ENCODE measurements at regions not wholly inside any gene's neighbourhood (a gene's known extent, or its start where the extent isn't known, plus 50 kb on each side); places are given as distances from the start of the nearest gene placed in this dataset.

- Histone ChIP-seq H3K79me2 (ENCODE audit: control insufficient read depth, insufficient read depth, low read length) (no peaks in the 10 kb centered on the region), H3K27ac (ENCODE audit: control insufficient read depth, insufficient read depth) (no peak overlapping the region), H3K4me1 (ENCODE audit: control insufficient read depth, insufficient read depth, low read length) (no peaks in the 10 kb centered on the region), H3K4me2 (ENCODE audit: control insufficient read depth, insufficient read depth) (no peak overlapping the region), H3K4me3 (no peak overlapping the region), H4K20me1 (ENCODE audit: control insufficient read depth, insufficient read depth) (no peaks in the 10 kb centered on the region), H2AFZ (ENCODE audit: control insufficient read depth, low read depth, low read length) (no peak overlapping the region), H3K9me3 (replicated peaks; ENCODE audit: control insufficient read depth, insufficient read depth, low read length) (no peaks in the 10 kb centered on the region), H3K36me3 (ENCODE audit: control insufficient read depth in 2 of 2, insufficient read depth in 2 of 2, low read length in 1 of 2) (no peaks in the 10 kb centered on the region), H3K27me3 (replicated peaks in 1 of 2; ENCODE audit: control insufficient read depth in 2 of 2, insufficient read depth in 2 of 2, low read length in 1 of 2) (no peaks in the 10 kb centered on the region; a peak in 1 of 4 replicates), H3K9ac (ENCODE audit: control insufficient read depth, insufficient read depth, low read length) (no peak overlapping the region)
- ChIA-PET POLR2A (no interaction called here), CTCF (no interaction called here), RAD21 (ENCODE audit: unreplicated experiment) (no interaction called here), SMC1A (ENCODE audit: uncharacterized antibody, unreplicated experiment) (interaction anchor here (1.0 kb wide), 1 partner anchor 9 kb away, joined by 3 read pairs; no protein-coding TSS in a partner anchor)
- intact Hi-C loops (cut with micrococcal nuclease; ENCODE audit: unreplicated experiment), result no loop called here
- FAIRE-seq (no peak), ATAC-seq (no peak), DNase-seq (ENCODE audit: low read depth, low spot score) (no peak)
- BruUV-seq (replicated peaks), result no TSS peak
- TF ChIP-seq ASH2L (IDR thresholded peaks at IDR 0.05; ENCODE audit: borderline replicate concordance, low read depth), result no peak
- TF ChIP-seq RAD21 (IDR thresholded peaks at IDR 0.05; ENCODE audit: insufficient read depth, low read depth, low read length), result no peak
- TF ChIP-seq STAT3 (IDR thresholded peaks at IDR 0.05; ENCODE audit: low read depth, low read length), result no peak
- no peak for TF ChIP-seq FOXK2 (IDR thresholded peaks at IDR 0.05)
- no peak for TF ChIP-seq IRF3 (IDR thresholded peaks at IDR 0.05)
- no peak for TF ChIP-seq NFIC (IDR thresholded peaks at IDR 0.05; ENCODE audit: low read depth, low read length)
- no peak for TF ChIP-seq SREBF2 (IDR thresholded peaks at IDR 0.05; ENCODE audit: low read length)
- TF ChIP-seq HSF1 (IDR thresholded peaks at IDR 0.05; ENCODE audit: low read depth, low read length), result no peak
- TF ChIP-seq BHLHE40 (IDR thresholded peaks at IDR 0.05; ENCODE audit: borderline replicate concordance in 1 of 2, low read depth in 2 of 2, low read length in 1 of 2), result no peak
- TF ChIP-seq, protein P1, sequence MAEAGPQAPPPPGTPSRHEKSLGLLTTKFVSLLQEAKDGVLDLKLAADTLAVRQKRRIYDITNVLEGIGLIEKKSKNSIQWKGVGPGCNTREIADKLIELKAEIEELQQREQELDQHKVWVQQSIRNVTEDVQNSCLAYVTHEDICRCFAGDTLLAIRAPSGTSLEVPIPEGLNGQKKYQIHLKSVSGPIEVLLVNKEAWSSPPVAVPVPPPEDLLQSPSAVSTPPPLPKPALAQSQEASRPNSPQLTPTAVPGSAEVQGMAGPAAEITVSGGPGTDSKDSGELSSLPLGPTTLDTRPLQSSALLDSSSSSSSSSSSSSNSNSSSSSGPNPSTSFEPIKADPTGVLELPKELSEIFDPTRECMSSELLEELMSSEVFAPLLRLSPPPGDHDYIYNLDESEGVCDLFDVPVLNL (IDR thresholded peaks at IDR 0.05; ENCODE audit: low read depth, low read length), result no peak
- no peak for TF ChIP-seq RUNX3 (IDR thresholded peaks at IDR 0.05; ENCODE audit: low read length)
- TF ChIP-seq, protein P2, sequence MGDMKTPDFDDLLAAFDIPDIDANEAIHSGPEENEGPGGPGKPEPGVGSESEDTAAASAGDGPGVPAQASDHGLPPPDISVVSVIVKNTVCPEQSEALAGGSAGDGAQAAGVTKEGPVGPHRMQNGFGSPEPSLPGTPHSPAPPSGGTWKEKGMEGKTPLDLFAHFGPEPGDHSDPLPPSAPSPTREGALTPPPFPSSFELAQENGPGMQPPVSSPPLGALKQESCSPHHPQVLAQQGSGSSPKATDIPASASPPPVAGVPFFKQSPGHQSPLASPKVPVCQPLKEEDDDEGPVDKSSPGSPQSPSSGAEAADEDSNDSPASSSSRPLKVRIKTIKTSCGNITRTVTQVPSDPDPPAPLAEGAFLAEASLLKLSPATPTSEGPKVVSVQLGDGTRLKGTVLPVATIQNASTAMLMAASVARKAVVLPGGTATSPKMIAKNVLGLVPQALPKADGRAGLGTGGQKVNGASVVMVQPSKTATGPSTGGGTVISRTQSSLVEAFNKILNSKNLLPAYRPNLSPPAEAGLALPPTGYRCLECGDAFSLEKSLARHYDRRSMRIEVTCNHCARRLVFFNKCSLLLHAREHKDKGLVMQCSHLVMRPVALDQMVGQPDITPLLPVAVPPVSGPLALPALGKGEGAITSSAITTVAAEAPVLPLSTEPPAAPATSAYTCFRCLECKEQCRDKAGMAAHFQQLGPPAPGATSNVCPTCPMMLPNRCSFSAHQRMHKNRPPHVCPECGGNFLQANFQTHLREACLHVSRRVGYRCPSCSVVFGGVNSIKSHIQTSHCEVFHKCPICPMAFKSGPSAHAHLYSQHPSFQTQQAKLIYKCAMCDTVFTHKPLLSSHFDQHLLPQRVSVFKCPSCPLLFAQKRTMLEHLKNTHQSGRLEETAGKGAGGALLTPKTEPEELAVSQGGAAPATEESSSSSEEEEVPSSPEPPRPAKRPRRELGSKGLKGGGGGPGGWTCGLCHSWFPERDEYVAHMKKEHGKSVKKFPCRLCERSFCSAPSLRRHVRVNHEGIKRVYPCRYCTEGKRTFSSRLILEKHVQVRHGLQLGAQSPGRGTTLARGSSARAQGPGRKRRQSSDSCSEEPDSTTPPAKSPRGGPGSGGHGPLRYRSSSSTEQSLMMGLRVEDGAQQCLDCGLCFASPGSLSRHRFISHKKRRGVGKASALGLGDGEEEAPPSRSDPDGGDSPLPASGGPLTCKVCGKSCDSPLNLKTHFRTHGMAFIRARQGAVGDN (IDR thresholded peaks at IDR 0.05), result no peak
- no peak for TF ChIP-seq TAF1 (IDR thresholded peaks at IDR 0.05; ENCODE audit: borderline replicate concordance, low read depth, low read length)
- TF ChIP-seq SMAD1 (IDR thresholded peaks at IDR 0.05; ENCODE audit: low read depth, partially characterized antibody), result no peak
- no peak for TF ChIP-seq DPF2 (IDR thresholded peaks at IDR 0.05)
- in situ Hi-C loops (cut with MboI), result no loop called here
Measured at GRCh38 chr5:84494453-84494852, 109.8 kb upstream of the EDIL3 start.
